Superior temporal gyrus (tissue), 1 donor: ENCODE measurements at regions not wholly inside any gene's neighbourhood (a gene's known extent, or its start where the extent isn't known, plus 50 kb on each side); places are given as distances from the start of the nearest gene placed in this dataset.
A peak's percentile ranks its signal among the peaks of the same experiment; 100 is the strongest.
"Not testable (repeated sequence)": the region's sequence is repeated elsewhere in the genome, so short reads cannot be mapped to it uniquely, and the experiment has no call there.

Experiments
- DNase-seq: peaks from one replicate; pipeline ENCODE4 v3.0.0-alpha.2; 2016; ENCODE audit errors: extremely low spot score

DNA sequence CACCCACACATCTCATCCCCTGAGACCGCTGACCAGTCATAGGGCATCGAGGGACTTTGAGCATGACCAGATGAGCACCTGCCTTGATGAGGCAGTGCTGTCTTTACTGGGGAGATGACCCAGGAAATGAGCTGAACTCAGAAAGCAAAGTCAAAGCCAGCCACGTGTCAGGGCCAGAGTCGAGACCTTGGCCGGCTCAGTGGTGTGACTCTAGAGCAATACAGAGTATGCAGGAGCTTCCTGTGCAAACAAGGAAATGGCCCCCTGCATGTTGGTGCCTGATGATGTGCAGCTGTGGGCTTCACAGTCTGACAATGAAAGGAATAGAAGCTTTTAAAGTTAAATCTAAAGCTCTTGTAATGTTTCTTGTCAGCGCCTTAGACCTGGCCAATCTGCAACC lies 332.9 kb downstream of the PCNX1 start:
- DNase-seq, result no peak

DNA sequence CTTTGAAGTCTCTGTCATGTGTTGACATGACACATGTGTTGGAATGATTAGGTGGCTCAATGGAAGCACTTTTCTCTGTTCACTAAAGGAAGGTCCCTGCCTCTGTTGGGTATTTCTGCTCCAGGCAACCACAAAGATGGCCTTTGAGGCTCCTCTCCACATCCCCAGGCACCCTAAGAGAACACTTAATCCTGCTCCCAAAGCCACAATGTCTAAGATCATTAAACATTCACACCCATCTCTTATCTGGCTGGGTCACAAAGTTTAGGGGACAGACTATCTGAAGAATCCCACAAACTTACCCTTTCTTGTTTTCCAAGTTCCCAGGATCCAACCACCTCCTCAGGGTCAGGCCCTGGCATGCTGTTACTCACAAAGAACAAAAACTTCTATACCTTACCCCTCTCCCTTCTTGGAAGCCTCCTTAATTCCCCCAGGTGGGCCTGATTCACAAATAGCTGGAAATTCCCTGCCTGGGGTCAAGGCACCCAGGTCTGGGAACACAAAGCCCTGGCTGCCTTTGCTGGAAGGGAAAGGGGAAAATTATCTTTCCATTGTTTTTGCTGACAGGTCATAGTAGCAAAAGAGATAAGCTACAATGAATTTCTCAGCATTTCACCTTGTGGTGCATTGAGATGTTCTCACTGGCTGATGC lies 333.7 kb downstream of the PCNX1 start:
- DNase-seq, result no peak

DNA sequence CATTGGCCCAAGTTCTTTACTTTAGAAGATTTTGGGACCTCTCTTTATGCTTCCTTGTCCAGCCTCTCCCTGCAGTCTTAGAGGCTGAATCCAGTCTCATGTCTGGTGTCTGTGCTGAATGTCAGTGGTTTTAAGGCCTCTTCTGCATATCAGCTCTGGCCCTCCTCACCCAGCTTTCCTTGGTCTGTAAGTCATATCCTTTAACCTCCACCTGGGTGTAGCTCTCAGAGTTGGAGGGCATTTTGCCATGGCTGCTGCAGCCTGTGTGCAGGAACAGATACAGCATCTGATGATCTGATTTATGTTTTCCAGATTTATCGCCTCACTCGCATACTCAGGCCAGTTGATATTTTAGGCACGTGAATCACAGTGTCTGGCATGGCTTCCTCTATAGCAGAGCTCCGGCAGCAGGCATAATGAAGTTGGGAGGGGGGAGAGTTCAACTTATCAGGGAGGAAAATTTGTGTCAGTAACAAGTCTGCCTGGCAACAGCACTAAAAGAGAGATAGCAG lies 335.0 kb downstream of the PCNX1 start:
- peak; percentile 49 for DNase-seq

DNA sequence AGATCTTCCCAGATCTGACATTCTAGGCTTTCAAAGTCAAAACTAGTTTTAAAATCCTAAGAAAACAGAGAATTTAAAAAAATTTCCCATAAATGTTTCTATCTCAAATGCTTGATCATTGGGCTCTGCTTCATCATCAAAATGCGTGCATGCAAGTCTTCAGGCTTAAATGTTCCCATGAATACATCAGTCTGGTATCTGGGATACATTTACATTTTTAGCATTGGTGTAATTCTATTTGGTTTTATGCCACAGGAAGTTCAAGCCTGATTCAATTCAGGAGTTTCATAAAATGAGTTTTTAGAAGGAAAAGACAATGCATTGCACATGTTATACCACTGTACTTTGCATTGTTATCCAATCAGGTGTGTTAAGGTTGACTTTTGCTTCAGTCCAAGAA lies 336.4 kb downstream of the PCNX1 start:
- DNase-seq, result peak; percentile 52

GRCh38 chr14:71244341-71244740 lies 337.1 kb downstream of the PCNX1 start:
- no peak for DNase-seq

DNA sequence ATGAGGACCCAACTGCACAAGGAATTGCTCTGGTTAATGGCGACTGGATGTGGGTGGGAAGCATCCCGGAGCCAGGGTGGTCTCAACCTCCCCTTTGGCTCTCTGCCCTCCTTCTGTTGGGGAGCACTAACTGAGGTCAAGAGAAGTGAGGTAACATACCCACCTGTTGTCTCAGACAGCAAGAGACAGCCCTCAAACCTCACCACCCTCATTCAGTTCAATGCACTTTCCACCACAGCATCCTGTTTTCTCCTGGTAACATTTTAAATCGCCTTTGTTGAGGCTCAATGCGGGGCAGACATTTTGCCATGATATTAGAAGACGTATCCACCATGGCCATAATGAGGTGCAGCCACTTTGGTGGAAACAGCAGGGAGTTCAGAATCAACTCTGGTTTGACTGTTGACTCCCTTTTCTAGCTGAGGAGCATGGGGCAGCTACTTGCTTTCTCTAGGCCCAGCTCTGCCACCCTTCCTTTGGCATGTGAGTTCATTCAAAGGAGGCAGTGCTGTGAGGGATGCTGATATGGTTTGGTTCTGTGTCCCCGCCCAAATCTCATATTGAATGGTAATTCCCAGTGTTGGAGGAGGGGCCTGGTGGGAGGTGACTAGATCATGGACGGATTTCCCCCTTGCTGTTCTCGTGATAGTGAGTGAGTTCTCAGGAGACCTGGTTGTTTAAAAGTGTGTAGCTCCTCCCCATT lies 338.6 kb downstream of the PCNX1 start:
- no peak for DNase-seq

DNA sequence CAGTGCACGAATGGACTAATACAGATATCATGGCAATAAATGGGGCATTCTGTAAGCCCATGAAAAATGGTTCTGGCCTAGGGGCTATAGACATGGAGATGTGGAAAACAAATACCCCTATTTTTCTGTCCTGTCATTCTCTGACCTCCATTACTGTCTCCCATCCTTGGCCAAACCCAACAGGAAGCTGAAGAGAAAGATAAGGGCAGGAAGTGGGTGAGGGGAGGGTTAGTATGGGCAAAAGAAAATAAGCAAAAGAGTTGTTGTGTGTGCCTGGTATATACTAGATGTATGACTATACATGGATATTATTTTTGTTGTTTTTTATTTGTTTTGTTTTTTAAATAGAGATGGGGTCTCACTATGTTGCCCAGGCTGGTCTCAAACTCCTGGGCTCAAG lies 339.3 kb downstream of the PCNX1 start:
- DNase-seq, result no peak

DNA sequence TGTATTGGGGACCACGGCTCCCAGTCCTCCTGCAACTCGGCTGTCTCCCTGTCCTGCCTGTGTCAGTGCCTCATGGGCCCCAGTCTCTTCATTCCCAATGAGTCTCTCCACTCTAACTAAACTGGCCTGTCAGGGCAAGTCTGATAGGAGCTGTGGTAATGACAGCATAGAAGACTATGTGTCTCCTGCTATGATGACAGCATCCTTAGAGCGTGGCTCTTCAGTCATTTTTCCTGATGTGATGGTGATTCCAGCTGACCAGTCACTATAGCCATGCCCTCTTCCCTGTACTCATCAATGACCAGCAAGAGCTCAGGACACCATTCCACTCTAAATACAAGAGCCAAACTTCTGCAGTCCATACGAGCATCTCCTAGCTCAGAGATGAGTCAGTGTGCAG lies 339.8 kb downstream of the PCNX1 start:
- no peak for DNase-seq

- DNase-seq, result no peak
These were observed 340.9 kb downstream of the PCNX1 start for GRCh38 chr14:71248194-71248593.

DNA sequence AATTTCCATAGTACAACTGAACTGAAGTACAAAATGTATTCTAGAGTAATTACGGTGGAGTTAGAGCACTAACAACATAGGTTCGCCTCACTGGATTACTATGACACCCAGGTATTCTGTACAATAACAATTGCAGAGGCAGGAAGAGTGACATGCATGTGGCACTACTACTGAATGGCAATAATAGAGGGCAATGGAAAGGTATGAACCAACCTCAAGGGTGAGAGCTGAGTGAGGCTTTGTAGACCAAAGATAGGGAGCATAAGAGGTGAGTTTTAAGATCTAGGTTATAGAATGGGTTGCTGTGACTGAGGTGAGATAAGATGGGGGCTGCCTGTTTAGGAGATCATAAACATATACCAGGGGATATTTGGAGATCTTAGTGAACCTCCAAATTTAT lies 343.1 kb downstream of the PCNX1 start:
- DNase-seq, result no peak

GRCh38 chr14:71250791-71251190 lies 343.5 kb downstream of the PCNX1 start:
- DNase-seq, result no peak

DNA sequence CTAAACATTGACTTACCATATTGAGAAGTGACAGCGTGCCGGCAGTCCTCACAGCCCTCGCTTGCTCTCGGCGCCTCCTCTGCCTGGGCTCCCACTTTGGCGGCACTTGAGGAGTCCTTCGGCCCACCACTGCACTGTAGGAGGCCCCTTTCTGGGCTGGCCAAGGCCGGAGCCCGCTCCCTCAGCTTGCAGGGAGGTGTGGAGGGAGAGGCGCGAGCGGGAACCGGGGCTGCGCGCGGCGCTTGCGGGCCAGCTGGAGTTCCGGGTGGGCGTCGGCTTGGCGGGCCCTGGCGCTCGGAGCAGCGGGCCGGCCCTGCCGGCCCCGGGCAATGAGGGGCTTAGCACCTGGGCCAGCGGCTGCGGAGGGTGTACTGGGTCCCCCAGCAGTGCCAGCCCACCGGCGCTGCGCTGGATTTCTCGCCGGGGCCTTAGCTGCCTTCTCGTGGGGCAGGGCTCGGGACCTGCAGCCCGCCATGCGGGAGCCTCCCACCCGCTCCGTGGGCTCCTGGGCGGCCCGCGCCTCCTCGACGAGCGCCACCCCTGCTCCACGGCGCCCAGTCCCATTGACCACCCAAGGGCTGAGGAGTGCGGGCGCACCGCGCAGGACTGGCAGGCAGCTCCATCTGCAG lies 346.9 kb downstream of the PCNX1 start:
- not testable (repeated sequence) for DNase-seq

DNA sequence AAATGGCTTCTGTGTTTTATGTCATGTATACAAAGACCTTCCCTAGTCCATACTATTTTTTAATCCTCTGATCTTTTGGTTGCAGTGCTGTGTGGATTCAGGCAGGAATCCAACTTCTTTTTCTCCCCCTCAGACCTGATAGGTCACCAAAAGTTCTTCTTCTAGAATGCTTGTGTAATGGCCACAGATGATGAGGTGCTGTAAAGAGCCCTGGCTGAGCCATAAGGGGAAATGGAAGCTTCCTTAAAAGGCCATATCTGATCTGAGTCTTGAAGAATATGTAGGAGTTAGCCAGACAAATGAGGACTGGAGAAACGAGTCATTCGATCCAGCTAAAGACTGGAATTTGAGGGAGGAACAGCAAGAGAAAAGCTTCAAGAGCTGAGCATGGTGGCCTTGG lies 353.9 kb downstream of the PCNX1 start:
- DNase-seq, result no peak

- no peak for DNase-seq
These were observed 355.2 kb downstream of the PCNX1 start for GRCh38 chr14:71262441-71262840.

GRCh38 chr14:71264260-71264659 lies 357.0 kb downstream of the PCNX1 start:
- DNase-seq, result no peak

GRCh38 chr14:71267007-71267513 lies 359.8 kb downstream of the PCNX1 start:
- no peak for DNase-seq

- DNase-seq, result no peak
These were observed 360.4 kb downstream of the PCNX1 start for GRCh38 chr14:71267691-71268090.

GRCh38 chr14:71270111-71270510 lies 362.9 kb downstream of the PCNX1 start:
- DNase-seq, result no peak

GRCh38 chr14:71271166-71271945 lies 364.1 kb downstream of the PCNX1 start:
- no peak for DNase-seq

DNA sequence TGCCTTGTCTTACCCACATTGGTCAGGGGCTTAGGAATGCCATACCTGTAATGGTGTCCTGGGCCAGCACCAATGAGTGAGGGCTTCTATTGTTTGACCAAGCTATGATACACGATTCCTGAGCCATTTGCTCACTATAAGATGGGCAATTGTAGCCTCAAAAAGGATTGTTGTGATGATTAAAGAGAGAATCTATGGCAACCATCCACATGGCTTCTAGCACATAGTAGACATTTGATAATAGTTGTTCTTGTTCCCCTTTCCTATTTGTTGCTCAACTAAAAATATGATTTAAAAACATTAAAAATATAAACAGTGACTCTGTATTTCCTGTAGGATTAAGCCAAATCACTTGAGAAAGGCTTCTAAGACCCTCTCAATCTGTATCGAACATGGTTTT lies 366.1 kb downstream of the PCNX1 start:
- DNase-seq, result no peak

GRCh38 chr14:71284048-71284447 lies 376.8 kb downstream of the PCNX1 start:
- no peak for DNase-seq

- no peak for DNase-seq
These were observed 378.9 kb downstream of the PCNX1 start for GRCh38 chr14:71286126-71286525.
